ELF-1 (cell line): ENCODE measurements at regions not wholly inside any gene's neighbourhood (a gene's known extent, or its start where the extent isn't known, plus 50 kb on each side); places are given as distances from the start of the nearest gene placed in this dataset.

Experiments used
- DNase-seq: peaks from one replicate; pipeline ENCODE4 v3.0.0-alpha.2; 2016; ENCODE audit warnings: low read depth, low spot score

GRCh38 chr20:63056236-63057170 is 49.7 kb upstream of the BHLHE23 start:
- peak; percentile 77 for DNase-seq
